NCI-H345 (cell line): ENCODE measurements at regions not wholly inside any gene's neighbourhood (a gene's known extent, or its start where the extent isn't known, plus 50 kb on each side); places are given as distances from the start of the nearest gene placed in this dataset.

Source experiments
- DNase-seq: peaks from one replicate; lab custom pipeline; 2025; lab: John Stamatoyannopoulos, UW

- no peak for DNase-seq
Observed at GRCh38 chr12:45587012-45587411, 142.5 kb upstream of the ARID2 start.

DNA sequence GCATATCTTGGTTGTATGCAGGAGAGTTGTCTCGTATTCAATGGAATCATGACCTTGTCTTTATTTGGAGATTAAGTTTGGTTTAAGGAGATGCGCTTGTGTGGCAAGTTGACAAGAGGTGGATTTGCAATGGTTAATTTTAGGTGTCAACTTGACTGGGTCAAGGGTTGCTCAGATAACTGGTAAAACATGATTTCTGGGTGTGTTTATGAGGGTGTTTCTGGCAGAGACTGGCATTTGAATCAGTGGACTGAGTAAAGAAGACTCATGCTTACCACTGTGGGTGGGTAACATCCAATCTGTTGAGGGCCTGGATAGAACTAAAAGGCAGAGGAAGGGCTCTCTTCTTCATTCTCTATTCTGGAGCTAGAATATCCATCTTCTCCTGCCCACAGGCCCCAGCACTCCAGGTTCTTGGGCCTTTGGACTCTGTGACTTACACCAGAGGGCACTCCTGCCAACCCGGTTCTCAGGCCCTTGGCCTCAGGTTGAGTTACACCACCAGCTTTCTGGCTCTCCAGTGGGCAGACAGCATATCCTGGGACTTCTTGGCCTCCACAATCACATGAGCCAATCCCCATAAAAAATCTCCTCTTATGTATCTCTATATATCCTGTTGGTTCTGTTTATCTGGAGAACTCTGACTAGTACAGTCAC lies 141.5 kb upstream of the ARID2 start:
- DNase-seq = no peak

DNA sequence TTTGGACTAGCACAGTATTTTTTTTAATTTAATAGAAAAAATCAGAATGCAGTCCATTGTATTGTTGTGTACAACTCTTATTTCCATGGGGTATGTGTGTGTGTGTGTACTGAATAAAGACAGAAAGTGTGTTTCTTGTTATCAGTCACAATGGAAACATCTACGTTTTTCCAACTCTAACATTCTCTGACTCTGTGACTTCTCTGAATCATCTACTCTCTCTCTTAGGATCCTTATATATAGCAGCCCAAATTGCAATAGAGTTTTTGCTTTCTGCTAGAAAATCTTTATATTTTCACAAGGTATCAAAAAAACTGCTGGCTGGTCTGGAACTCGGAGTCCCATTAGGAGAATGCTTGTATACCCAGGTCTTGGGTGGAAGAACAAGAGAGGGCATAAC lies 138.9 kb upstream of the ARID2 start:
- no peak for DNase-seq

DNA sequence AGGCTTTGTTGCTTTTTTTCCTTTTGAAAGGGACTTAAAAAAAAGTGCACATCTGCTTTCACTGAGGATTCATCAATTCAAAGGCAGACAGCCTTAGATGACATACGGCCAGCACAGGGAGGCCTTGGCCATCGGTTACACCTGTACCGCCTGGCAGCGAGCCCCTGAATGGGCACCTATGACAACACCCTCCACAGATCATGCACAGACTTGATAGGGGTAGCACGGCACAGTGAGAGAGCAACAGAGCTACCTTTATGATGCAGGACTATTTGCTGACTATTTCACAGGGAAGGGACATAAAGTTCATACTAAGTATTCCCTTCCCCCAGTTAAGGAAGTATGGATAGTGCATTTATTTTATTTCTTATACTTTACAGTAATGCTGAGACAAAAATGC lies 137.9 kb upstream of the ARID2 start:
- DNase-seq = no peak

DNA sequence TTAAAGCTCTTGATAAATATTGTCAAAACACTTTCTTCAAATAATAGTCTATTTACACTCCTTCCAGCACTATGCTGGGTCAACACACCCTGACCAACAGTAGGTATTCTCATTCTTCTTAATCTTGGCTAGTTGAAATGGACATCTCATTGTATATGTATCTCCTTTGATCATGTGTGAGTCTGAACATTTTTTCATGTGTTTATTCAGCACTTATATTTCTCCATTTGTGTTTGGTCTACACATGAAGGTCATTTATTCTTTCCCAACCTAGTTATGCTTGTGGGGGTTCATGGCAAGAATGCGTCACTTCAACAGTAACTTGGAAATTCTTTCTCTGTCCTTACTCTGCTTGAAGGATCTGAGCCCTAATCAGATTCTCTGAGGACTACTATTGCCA lies 133.1 kb upstream of the ARID2 start:
- DNase-seq = no peak

DNA sequence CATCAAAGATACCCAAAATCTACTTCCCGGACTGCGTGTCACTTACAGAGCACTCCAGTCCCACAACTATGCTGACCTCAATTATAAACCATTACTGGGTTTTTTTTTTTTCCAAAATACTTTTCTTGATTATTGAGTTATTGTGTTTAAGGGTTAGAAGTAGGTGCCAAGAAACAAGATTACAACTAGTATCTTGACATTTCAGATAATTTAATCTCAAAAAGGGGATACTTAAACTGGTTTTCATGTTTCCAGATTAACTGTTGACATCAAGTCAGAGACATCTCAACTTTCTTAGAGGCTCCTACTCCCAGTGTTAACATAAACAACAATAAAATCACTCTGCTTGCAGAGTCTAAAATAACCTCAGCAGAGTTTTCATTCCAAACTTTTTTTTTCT lies 131.2 kb upstream of the ARID2 start:
- DNase-seq = no peak

DNA sequence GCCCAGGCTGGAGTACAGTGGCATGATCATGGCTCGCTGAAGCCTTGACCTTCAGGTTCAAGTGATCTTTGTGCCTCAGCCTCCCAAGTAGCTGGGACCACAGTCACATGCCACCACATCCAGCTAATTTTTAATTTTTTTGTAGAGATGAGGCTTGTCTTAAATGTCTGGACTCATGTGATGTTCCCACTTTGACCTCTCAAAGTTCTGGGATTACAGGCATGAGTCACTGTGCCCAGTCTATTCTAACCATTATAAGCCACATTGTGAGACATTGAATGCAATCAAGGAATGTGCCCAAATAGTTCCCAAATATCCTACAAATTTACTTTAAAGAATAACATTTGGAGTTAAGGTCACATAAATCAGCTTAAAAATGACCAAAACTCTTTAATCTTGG lies 130.7 kb upstream of the ARID2 start:
- DNase-seq = no peak

DNA sequence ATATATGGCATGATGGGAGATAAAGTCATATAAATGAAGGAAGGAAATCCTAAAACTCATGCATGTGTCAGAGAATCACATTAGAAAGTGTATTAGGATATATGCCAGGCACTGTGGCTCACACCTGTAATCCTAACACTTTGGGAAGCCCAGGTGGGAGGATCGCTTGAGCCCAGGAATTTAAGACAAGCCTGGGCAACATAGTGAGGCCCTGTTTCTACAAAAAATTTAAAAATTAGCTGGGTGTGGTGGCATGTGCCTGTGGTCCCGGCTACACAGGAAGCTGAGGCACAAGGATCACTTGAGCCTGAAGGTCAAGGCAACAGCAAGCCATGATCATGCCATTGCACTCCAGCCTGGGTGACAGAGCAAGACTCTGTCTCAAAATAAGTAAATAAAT lies 130.3 kb upstream of the ARID2 start:
- DNase-seq = no peak

DNA sequence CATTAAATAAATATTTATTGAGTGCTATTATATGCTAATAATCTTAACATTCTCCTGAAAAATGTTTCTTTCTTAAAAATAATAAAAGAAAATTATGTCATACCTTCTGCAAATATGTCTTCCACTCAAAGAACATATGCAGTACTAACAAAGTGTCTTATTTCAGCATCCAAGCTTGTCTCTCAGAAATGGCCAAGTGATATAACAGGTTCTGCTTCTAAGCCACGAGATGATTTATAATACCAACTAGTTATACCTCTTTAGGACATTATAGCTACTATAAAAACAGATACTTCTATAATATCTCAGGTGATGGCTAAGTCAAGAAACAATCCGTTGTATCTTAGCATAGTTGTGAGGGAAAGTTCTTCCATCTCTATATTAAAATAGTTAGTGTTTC lies 128.1 kb upstream of the ARID2 start:
- no peak for DNase-seq

DNA sequence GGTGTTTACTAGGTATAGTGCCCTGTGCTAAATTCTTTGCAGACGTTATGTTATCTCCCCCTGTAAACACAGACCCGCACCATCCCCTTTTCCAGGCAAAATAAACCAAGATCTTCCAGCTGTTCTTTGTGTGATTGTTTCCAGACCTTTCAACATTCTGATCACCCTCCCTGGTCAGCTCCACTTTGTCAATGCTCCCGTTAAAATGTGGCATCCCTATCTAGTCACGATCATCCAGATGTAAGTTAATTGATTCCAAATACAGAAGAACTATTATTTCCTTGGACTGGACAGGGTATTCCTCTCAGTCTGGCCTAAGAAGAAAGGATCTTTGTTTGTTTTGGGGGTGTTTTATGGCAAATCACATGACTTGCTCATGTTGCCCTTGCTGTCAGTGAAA lies 127.6 kb upstream of the ARID2 start:
- DNase-seq = no peak

DNA sequence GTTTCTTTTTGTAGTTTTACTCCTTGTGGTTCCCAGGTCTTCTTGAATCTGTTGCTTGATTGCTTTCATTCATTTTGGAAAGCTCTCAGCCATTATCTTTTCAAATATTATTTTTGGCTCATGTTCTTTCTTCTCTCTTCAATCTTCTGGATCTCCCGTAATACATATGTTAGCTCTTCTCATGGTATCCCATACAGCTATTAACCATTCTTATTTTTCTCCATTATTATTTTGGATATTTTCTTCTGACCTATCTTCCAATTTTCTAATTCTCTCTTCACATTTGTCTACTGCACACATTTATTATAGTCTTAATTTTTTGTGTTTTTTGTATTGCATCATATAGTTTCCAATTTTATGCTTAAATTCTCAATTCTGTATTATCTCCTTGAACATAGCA lies 123.9 kb upstream of the ARID2 start:
- DNase-seq = no peak

DNA sequence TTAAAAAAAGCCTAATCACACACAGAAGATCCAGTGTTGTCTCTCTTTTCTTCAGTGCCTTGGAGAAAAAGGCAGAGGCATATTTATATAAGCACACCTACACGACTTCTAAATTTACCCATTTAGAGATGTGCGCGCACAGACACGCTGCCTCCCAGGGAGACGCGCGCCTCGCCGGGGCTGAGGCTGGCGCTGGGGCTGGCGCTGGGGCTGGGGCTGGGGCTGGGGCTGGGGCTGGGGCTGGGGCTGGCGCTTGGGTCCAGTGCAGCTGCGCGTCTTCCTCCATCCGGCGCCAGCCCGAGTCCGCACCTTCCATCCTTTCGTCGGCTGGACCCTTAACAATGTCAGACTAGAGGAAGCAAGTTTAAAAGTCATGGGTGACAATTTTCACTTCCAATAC lies 118.4 kb upstream of the ARID2 start:
- no peak for DNase-seq

DNA sequence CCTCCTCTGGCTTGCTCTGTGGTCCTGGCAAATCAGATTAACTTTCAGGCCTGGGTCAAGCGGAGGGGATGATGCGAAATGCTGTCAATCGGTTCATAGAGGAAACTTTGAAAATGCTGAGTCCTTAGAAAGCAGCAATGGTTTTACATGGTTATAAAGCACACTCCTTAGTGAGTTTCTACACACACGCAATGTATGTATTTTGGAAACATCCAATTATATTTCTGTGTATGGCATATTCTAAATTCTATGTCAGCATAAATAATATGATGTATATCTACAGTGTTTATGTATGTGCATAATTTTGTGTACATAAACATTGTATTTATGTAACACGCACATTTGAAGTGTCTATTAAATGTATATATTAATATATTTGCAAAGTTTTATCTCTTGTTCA lies 118.0 kb upstream of the ARID2 start:
- DNase-seq = no peak

GRCh38 chr12:45612044-45612794 lies 117.3 kb upstream of the ARID2 start:
- DNase-seq = no peak

DNA sequence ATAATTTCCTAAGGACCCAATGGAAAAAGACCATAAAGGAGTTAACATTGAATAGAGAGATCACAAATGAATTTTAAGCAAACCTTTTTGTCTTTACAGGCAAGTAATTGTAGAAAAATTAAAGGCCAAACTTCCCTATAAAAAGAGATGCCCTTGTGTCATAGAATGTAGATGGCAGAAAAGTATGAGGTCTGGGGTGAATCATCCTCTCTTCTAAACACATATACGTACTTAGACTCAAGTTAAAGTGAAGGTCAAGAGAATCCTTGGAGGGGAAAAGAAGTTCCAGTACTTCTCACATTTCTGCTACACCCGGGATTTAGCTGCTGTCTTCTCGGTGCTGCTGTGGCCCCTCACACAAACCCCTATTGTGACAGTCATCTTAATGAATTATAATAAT lies 116.2 kb upstream of the ARID2 start:
- no peak for DNase-seq

DNA sequence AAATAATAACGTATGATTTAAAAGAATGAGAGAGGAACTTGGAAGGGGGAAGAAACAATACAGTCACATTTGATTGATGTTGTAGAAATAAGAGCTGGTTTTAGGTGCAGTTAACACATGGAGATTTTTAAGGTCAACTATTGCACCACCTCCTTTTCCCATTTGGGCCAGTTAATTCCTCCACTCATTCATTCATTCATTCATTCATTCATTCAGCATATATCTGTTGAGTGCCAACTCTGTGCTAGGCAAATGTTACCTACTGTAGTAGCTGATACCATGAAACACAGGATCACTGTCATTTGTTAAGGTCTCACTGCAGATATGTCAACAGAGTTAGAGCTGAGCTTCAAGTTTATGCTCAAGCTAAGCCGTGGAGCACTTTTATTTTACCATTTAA lies 115.7 kb upstream of the ARID2 start:
- DNase-seq = no peak

- peak; percentile 0 for DNase-seq
Observed at GRCh38 chr12:45615268-45615667, 114.2 kb upstream of the ARID2 start.

- no peak for DNase-seq
Observed at GRCh38 chr12:45619736-45620135, 109.8 kb upstream of the ARID2 start.

DNA sequence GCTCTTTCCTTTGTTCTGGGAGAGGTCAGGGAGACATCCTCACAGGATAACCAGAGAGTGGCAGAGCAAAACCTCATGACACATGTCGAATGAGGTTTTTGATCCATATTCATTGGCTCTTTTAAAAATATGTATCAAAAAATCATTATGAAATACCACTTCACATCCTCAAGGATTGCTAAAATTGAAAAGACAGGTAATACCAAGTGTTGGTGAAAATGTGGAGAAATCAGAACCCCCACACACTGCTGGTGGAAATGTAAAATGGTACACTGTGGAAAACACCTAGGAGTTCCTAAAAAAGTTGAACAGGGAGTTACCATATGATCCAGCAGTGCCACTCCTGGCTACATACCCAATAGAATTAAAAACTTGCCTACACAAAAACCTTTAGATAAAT lies 107.8 kb upstream of the ARID2 start:
- no peak for DNase-seq

- no peak for DNase-seq
Observed at GRCh38 chr12:45622210-45622937, 107.1 kb upstream of the ARID2 start.

DNA sequence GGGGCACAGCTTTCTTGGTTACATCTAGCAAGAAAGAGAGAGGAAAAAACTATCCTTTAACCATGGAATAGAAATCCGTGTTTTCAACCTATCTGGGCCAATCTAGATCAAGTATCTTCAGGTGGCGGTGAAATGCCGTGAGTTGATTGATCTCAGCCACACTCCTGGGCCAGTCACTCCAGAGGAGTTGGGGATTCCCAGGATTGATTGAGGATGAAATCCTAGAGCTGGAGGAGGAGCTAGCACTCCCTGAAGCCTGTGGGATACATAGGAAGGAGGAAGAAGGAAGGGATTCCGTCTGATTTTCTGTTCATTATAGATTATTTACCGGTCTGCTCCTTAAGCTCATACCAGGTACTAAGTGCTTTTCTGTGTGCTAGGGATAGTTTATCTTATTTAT lies 106.3 kb upstream of the ARID2 start:
- no peak for DNase-seq

DNA sequence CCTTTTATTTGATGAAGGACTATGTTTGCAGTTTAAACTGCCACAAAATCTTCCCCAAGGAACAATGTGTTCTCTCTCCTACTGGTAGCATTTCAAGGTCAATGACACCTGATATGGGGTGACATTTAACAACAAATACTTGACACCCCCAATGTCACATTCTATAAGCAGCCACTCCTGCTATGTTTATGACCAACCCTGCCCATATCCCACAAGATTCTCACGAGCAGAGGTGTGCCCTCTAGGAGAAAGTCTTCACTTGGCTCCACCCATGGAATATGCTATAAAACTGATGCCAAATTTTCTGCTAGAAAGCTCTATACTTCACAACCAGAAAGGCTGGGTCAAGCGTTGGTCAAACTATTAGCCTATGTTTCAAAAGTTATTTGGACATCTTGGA lies 105.6 kb upstream of the ARID2 start:
- DNase-seq = no peak

GRCh38 chr12:45626965-45627364 lies 102.5 kb upstream of the ARID2 start:
- no peak for DNase-seq
